Activated CD8-positive, alpha-beta T cell treated with anti-CD3 and anti-CD28 coated beads, Interleukin-2, amount 10 ng/mL, durations not matched to agents 7 days and 5 days (primary cell): ENCODE measurements at regions not wholly inside any gene's neighbourhood (a gene's known extent, or its start where the extent isn't known, plus 50 kb on each side); places are given as distances from the start of the nearest gene placed in this dataset.
"Not testable (repeated sequence)": the region's sequence is repeated elsewhere in the genome, so short reads cannot be mapped to it uniquely, and the experiment has no call there.

Experiments
- ATAC-seq: fragments of 150-1000 bp; cut with Tn5 transposase; one replicate; pipeline ENCODE4 v1.10.0; 2021; ENCODE audit warnings: moderate library complexity
- CTCF ChIA-PET: fragments of 350-600 bp; sonication (Branson Sonifier 250); formaldehyde crosslinking; loops from one replicate; lab custom pipeline; 2021; ENCODE audit warnings: antibody characterized with exemption; lab: Charles Lee
- POLR2A ChIA-PET: fragments of 350-600 bp; sonication (Branson Sonifier 250); formaldehyde crosslinking; loops from one replicate; lab custom pipeline; 2021; ENCODE audit warnings: antibody characterized with exemption; lab: Charles Lee
- DNase-seq: peaks from one replicate; pipeline ENCODE4 v3.0.0-alpha.2; 2020
- H3K27ac Mint-ChIP-seq: one replicate; pipeline ENCODE4 v1.8.0; 2021; ENCODE audit warnings: mild to moderate bottlenecking, mixed read lengths
- H3K27me3 Mint-ChIP-seq: one replicate; pipeline ENCODE4 v1.8.0; 2021; ENCODE audit warnings: low read depth, mixed read lengths
- H3K36me3 Mint-ChIP-seq: one replicate; pipeline ENCODE4 v1.8.0; 2021; ENCODE audit warnings: low read depth, mixed read lengths
- H3K4me1 Mint-ChIP-seq: one replicate; pipeline ENCODE4 v1.8.0; 2021; ENCODE audit warnings: low read depth, mixed read lengths
- H3K4me3 Mint-ChIP-seq: one replicate; pipeline ENCODE4 v1.8.0; 2021; ENCODE audit warnings: mild to moderate bottlenecking, mixed read lengths
- H3K9me3 Mint-ChIP-seq: one replicate; pipeline ENCODE4 v1.8.0; 2022; ENCODE audit warnings: mixed read lengths; ENCODE audit not compliant: insufficient read depth

DNA sequence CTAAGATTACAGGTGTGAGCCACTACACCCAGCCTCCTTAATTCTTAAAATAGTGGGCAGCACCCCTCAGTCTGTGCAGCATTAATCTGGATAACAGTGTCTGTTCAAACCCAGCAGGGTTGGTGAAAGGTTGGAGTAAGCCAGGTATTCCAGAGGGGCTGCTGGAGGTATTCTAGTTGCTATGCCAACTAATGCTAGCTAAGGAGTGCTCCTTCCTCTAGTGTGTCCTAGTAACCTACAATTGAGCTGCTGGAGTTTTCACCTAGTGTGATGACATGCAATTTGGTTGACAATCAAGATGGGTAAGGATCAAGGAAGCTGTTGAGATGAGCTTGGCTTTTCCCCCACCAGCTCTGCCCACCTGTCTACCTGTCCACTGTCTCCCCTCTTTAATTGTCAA lies 100.2 kb upstream of the IPO9 start:
- no peak for DNase-seq
- Mint-ChIP-seq H3K27me3 (peaks cover 11% of the 10 kb centered on the region), H3K9me3 (no peaks in the 10 kb centered on the region), H3K36me3 (no peaks in the 10 kb centered on the region), H3K4me1 (no peaks in the 10 kb centered on the region), H3K4me3 (no peak overlapping the region), H3K27ac (no peak overlapping the region)
- ChIA-PET POLR2A (no interaction called here), CTCF (interaction anchor here (1.0 kb wide), 1 partner anchor 17 kb away, joined by 3 read pairs; no protein-coding TSS in a partner anchor)
- no peak for ATAC-seq

DNA sequence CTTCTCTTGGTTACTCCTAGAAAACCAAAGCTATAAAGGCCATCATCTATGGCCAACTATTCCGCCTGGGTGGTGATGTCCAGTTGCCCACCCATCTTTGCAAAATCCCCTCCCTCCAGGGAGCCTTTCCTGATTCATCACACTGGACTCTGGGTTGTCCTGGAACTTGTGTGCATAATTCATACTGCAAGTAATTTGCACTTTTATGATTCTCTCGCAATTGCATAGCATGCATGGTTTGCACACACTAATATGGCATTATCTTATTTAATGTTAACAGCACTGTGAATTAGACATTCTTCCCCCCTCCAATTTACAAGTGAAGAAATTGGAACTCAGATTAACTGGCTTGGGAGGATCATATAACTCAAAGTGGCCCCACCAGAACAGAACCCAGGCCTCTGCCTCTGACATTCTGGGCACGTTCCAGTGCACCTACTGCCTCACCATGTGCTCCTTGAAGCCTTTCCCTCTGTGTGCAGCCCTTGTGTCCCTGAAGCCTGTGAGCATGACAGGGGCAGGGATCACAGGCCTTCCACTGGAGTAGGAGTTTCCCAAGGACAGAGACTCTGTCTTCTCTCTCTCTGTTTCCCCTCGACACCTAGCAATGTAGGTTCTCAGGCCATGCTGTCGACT lies 98.9 kb upstream of the IPO9 start:
- H3K9me3 Mint-ChIP-seq = no peaks in the 10 kb centered on the region
- H3K36me3 Mint-ChIP-seq = no peaks in the 10 kb centered on the region
- no peaks in the 10 kb centered on the region for H3K4me1 Mint-ChIP-seq
- peaks cover 11% of the 10 kb centered on the region for H3K27me3 Mint-ChIP-seq
- CTCF ChIA-PET = interaction anchor here (1.0 kb wide), 1 partner anchor 19 kb away, joined by 3 read pairs; no protein-coding TSS in a partner anchor
- POLR2A ChIA-PET = no interaction called here
- DNase-seq (no peak), ATAC-seq (no peak)
- H3K27ac Mint-ChIP-seq = no peak overlapping the region
- no peak overlapping the region for H3K4me3 Mint-ChIP-seq

DNA sequence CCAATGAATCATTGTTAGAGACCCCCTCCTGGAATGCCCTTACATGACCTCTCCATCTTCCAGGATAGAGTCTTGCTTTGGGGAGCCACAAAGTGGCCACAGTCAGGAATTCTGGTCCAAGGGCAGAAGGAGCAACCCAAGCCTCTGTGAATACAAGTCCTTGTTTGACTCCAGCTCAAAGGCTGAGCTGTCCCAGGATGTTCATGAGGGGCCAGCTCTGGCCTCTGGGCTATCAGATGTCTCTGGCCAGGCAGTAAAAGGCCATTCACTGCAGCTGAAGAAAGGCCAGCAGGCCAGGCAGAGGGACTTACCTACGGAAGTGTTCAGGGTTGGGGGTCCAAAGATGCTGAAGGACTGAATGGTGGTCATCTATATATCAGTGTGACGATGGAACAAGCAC lies 98.3 kb upstream of the IPO9 start:
- ChIA-PET CTCF (no interaction called here), POLR2A (no interaction called here)
- Mint-ChIP-seq H3K27ac (no peak overlapping the region), H3K27me3 (peaks cover 11% of the 10 kb centered on the region), H3K36me3 (no peaks in the 10 kb centered on the region), H3K9me3 (no peaks in the 10 kb centered on the region), H3K4me1 (no peaks in the 10 kb centered on the region), H3K4me3 (no peak overlapping the region)
- no peak for DNase-seq
- no peak for ATAC-seq

DNA sequence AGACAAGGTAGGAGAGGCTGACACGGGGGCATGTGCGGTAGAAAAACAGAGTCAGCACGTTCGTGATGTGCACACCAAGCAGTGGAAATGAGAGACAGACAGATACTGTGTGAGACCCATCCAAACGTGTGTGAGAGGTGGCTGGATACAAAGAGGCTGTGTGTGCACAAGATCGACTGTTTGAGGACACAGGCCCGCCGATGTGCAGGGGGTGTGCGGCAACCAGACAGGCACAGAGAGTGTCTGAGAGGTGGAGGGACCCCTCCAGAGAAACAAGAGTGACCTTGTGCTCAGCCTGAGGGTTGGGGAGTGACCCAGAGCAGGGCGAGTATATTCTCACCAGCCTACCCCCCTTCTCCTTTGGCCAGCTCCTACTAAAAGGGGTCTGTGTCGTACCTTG lies 97.8 kb upstream of the IPO9 start:
- ATAC-seq (no peak), DNase-seq (no peak)
- ChIA-PET CTCF (no interaction called here), POLR2A (no interaction called here)
- Mint-ChIP-seq H3K4me3 (no peak overlapping the region), H3K27me3 (peaks cover 11% of the 10 kb centered on the region), H3K27ac (no peak overlapping the region), H3K36me3 (no peaks in the 10 kb centered on the region), H3K4me1 (no peaks in the 10 kb centered on the region), H3K9me3 (no peaks in the 10 kb centered on the region)

DNA sequence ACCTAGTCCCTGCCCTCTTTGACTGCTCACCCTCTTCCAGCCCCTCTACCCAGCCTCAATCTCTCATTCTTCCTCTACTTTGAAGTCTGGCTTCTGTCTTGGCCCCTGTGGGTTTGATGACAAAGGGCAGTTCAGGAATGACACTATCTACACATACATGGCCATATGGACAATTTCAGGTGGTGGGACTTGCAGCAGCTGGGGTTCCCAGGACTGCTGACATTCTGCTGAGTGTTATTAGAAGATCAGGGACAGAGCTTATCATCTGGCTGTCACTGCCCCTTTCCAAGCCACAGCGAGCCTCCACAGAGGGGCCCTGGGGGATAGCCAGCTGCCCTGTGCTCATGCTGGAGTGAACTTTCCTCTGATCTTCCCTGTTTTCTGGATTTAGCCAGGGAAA lies 97.4 kb upstream of the IPO9 start:
- H3K27ac Mint-ChIP-seq = no peak overlapping the region

DNA sequence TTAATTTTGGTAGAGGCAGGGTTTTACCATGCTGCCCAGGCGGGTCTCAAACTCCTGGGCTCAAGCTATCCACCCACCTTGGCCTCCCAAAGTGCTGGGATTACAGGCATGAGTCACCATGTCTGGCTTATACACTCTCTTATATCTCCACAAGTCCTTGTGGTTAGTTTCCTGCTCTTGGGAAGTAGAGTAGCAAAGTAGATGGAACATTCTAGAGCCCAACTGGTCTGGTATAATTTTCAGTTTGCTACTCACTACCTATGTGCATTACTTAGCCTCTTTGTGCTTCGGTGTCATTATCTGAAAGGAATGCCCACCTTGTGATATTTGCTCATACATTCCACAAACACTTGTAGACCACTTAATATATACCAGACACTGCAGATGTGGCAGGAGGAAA lies 96.6 kb upstream of the IPO9 start:
- H3K27ac Mint-ChIP-seq = no peak overlapping the region
- no peak for ATAC-seq
- H3K4me3 Mint-ChIP-seq = no peak overlapping the region
- DNase-seq = no peak
- CTCF ChIA-PET = interaction anchor here (1.0 kb wide), 1 partner anchor 63 kb away, joined by 4 read pairs; no protein-coding TSS in a partner anchor
- H3K4me1 Mint-ChIP-seq = no peaks in the 10 kb centered on the region
- H3K27me3 Mint-ChIP-seq = peaks cover 10% of the 10 kb centered on the region
- POLR2A ChIA-PET = no interaction called here
- H3K9me3 Mint-ChIP-seq = no peaks in the 10 kb centered on the region
- H3K36me3 Mint-ChIP-seq = no peaks in the 10 kb centered on the region

More for the DNA sequence above, 97.4 kb upstream of the IPO9 start:
- no peaks in the 10 kb centered on the region for H3K9me3 Mint-ChIP-seq
- peaks cover 8% of the 10 kb centered on the region for H3K27me3 Mint-ChIP-seq
- ATAC-seq (no peak), DNase-seq (no peak)
- no peaks in the 10 kb centered on the region for H3K36me3 Mint-ChIP-seq
- no peaks in the 10 kb centered on the region for H3K4me1 Mint-ChIP-seq
- ChIA-PET CTCF (interaction anchor here (1.0 kb wide), 1 partner anchor 63 kb away, joined by 4 read pairs; no protein-coding TSS in a partner anchor), POLR2A (no interaction called here)
- H3K4me3 Mint-ChIP-seq = no peak overlapping the region

DNA sequence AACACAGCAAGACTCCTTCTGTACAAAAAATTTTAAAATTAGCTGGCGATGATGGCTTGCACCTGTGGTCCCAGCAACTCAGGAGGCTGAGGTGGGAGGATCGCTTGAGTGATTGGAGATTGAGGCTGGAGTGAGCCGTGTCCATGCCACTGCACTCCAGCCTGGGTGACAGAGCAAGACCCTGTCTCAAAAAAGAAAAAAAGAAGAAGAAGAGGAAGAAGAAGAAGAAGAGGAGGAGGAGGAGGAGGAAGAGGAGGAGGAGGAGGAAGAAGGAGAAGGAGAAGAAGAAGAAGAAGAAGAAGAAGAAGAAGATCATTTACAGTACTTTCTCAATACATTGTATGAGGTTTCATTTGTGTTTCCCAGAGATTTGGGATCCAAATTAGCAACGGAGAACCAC lies 94.7 kb upstream of the IPO9 start:
- H3K4me3 Mint-ChIP-seq, ATAC-seq, CTCF ChIA-PET, H3K9me3 Mint-ChIP-seq, H3K4me1 Mint-ChIP-seq, DNase-seq, H3K36me3 Mint-ChIP-seq, POLR2A ChIA-PET, H3K27ac Mint-ChIP-seq: not testable (repeated sequence)
- peaks cover 27% of the 10 kb centered on the region for H3K27me3 Mint-ChIP-seq

DNA sequence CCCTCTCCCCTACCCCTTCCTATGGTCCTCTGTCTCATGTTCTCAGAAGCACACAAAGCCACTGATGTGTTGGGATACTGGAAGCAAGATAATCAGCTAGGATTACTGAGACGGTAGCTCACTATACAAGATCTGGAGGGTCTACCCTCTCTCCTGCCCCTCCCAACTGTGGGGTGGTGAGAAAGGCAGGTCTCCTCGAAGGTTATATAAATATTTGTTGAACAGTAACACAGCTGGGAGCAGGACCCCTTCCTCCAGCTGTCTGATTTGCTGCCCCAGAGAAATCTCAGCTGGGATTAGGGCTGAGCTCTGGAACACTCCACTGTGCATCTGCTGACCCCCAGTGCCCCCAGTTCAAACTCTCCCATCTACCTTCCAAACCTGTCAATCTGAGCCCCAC lies 94.2 kb upstream of the IPO9 start:
- no peak overlapping the region for H3K4me3 Mint-ChIP-seq
- DNase-seq (no peak), ATAC-seq (no peak)
- H3K36me3 Mint-ChIP-seq = no peaks in the 10 kb centered on the region
- POLR2A ChIA-PET = no interaction called here
- H3K27me3 Mint-ChIP-seq = peaks cover 32% of the 10 kb centered on the region
- CTCF ChIA-PET = no interaction called here
- no peaks in the 10 kb centered on the region for H3K9me3 Mint-ChIP-seq
- no peak overlapping the region for H3K27ac Mint-ChIP-seq
- H3K4me1 Mint-ChIP-seq = peaks cover 6% of the 10 kb centered on the region

DNA sequence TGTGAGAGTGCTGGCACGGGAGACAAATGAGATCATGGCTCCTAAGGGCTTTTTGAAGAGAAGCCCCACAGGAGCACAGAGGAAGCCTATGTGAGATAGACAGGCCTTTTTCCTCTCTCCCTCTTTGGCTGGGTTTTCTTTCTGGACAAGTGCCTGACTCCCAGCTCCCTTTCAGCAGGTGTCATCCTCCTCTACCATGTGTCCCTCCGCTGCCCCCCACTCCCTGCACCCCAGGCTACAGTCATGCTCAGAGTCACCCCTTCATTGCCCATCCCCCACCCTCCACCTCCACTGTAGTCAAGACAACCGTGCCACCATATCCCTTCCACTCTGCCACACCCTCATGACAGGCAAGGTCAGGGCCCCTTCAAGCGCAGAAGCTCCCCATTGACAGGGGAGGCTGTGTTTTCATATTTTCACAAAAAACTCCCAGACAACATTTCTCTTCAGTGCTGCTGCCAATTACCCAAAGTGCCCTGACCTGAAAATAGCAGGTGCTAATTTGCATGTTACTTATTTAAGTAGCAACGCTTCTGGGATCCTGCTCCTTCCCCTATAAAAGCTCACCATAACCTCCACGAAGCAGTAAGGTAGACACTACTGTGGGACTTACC lies 92.1 kb upstream of the IPO9 start:
- no peaks in the 10 kb centered on the region for H3K9me3 Mint-ChIP-seq
- no peak for ATAC-seq
- ChIA-PET POLR2A (interaction anchor here (0.6 kb wide), 1 partner anchor 17 kb away, joined by 3 read pairs; no protein-coding TSS in a partner anchor), CTCF (no interaction called here)
- no peaks in the 10 kb centered on the region for H3K36me3 Mint-ChIP-seq
- DNase-seq = no peak
- no peak overlapping the region for H3K27ac Mint-ChIP-seq
- peaks cover 45% of the 10 kb centered on the region for H3K27me3 Mint-ChIP-seq
- H3K4me3 Mint-ChIP-seq = no peak overlapping the region
- peaks cover 13% of the 10 kb centered on the region for H3K4me1 Mint-ChIP-seq

DNA sequence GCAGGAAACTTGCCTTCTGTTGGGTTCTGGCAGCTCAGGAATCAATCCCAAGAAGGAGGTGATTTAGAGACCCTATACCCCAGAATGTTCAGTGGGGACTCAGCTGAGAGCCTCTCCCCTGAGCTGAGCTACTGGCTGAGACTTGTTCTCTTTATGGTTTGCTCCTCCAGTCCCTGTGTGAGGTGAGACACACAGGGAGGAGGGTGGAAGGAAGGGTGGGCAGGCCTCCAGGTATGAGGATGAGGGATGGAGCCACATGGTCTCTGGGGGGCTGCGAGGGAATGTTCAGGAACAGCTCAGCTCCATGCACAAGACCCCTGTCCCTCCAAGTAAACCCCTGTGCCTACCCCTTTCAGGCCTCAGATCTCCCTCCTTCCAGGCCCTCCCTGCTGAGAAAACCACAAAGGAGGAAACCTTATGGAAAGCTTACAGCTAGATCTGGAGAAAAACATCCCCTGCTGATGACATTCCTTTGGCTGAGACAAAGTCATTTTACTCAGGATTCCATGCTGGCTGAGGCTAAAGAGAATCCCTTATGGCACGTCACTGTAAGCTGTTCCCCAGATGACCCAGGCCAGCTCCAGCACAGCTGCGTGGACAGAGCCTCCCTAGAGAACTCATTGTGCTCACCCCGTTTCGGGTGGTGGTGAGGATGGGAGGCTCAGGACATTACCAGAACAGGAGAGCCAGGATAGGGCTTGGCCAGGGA lies 91.5 kb upstream of the IPO9 start:
- POLR2A ChIA-PET = no interaction called here
- Mint-ChIP-seq H3K9me3 (no peaks in the 10 kb centered on the region), H3K4me1 (peaks cover 13% of the 10 kb centered on the region), H3K4me3 (no peak overlapping the region), H3K27ac (no peak overlapping the region), H3K36me3 (no peaks in the 10 kb centered on the region), H3K27me3 (peaks cover 49% of the 10 kb centered on the region)
- no peak for ATAC-seq
- DNase-seq = no peak
- CTCF ChIA-PET = no interaction called here

DNA sequence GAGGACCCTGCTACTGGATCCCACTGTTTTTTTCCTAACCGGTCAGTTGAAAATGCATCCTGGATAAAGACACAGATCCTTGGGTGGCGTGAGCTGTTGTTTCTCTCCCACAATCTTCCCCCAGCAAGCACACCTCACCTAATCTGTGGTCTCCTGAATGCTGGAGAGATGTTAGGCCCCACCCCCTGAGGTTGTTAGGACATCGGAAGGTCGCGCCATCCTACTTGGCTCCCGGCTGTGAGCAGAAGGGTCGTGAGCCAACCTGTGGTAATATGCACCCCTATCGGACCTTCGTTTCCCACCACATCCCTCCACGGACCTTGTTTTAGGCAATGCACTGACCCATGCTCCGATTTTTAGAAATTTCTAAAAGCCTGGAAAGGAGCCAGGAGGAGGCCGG lies 89.9 kb upstream of the IPO9 start:
- no peak for DNase-seq
- CTCF ChIA-PET = interaction anchor here (1.4 to 2.1 kb wide), 2 partner anchors 18 to 29 kb away, joined by 3 to 10 read pairs; no protein-coding TSS in a partner anchor
- Mint-ChIP-seq H3K9me3 (no peaks in the 10 kb centered on the region), H3K4me3 (peak overlapping the region; percentile 31), H3K36me3 (no peaks in the 10 kb centered on the region), H3K4me1 (peaks cover 13% of the 10 kb centered on the region), H3K27me3 (peaks cover 50% of the 10 kb centered on the region), H3K27ac (no peak overlapping the region)
- POLR2A ChIA-PET = no interaction called here
- no peak for ATAC-seq
